SU-DHL-6 (cell line): ENCODE measurements at regions not wholly inside any gene's neighbourhood (a gene's known extent, or its start where the extent isn't known, plus 50 kb on each side); places are given as distances from the start of the nearest gene placed in this dataset.

Source experiments
- EZH2phosphoT487 ChIP-seq: fragments of 200-600 bp; sonication (generic), shearing (Covaris generic); conservative IDR thresholded peaks from 2 replicates; pipeline ENCODE4 v1.6.1; 2018; ENCODE audit warnings: mild to moderate bottlenecking, antibody characterized with exemption, low read length, moderate library complexity, mixed read lengths
- TF ChIP-seq, protein P1 (sequence below): fragments of 200-600 bp; sonication (generic); IDR thresholded peaks from one replicate; pipeline ENCODE4 v1.5.1; 2017; ENCODE audit warnings: antibody characterized with exemption, mild to moderate bottlenecking, low read length, moderate library complexity; ENCODE audit not compliant: insufficient read depth, poor library complexity, severe bottlenecking

DNA sequence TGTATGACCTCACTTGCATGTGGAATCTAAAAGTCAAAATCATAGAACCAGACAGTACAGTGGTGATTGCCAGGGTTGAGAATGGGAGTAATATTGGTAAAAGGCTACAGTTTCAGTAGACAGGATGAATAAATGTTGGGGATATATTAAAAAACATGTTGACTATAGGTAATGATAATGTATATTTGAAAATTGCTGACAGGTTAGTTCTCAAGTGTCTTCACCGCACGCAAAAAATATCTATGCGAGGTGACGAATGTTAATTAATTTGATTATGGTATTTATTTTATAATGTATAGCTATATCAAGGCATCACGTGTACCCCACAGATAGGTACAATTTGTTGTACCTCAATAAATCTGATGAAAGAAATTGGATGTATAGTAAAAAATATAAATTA is 909.6 kb upstream of the NDST4 start:
- TF ChIP-seq, protein P1, sequence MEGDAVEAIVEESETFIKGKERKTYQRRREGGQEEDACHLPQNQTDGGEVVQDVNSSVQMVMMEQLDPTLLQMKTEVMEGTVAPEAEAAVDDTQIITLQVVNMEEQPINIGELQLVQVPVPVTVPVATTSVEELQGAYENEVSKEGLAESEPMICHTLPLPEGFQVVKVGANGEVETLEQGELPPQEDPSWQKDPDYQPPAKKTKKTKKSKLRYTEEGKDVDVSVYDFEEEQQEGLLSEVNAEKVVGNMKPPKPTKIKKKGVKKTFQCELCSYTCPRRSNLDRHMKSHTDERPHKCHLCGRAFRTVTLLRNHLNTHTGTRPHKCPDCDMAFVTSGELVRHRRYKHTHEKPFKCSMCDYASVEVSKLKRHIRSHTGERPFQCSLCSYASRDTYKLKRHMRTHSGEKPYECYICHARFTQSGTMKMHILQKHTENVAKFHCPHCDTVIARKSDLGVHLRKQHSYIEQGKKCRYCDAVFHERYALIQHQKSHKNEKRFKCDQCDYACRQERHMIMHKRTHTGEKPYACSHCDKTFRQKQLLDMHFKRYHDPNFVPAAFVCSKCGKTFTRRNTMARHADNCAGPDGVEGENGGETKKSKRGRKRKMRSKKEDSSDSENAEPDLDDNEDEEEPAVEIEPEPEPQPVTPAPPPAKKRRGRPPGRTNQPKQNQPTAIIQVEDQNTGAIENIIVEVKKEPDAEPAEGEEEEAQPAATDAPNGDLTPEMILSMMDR: no peak
- TF ChIP-seq EZH2phosphoT487: no peak
